Ovary (tissue), 3 donors: ENCODE measurements at regions not wholly inside any gene's neighbourhood (a gene's known extent, or its start where the extent isn't known, plus 50 kb on each side); places are given as distances from the start of the nearest gene placed in this dataset.

Source experiments
- CTCF ChIP-seq, 3 donors: fragments of 450-650 bp in 2 of 3; fragments of 200-600 bp in 1 of 3; IDR thresholded peaks; one replicate each; pipeline versions ENCODE4 v1.5.1 to v1.8.0; 2016 to 2022; ENCODE audit warnings: antibody characterized with exemption in 3 of 3, mild to moderate bottlenecking in 1 of 3
- EP300 ChIP-seq: sonication (generic); formaldehyde crosslinking; IDR thresholded peaks from one replicate; pipeline ENCODE4 v1.6.1; 2017; ENCODE audit warnings: antibody characterized with exemption
- POLR2A ChIP-seq: fragments of 450-650 bp; IDR thresholded peaks from one replicate; pipeline ENCODE4 v1.6.1; 2017; ENCODE audit warnings: antibody characterized with exemption, mild to moderate bottlenecking, moderate library complexity
- donor health status: DM: no; HTN: no; CAD: no.

DNA sequence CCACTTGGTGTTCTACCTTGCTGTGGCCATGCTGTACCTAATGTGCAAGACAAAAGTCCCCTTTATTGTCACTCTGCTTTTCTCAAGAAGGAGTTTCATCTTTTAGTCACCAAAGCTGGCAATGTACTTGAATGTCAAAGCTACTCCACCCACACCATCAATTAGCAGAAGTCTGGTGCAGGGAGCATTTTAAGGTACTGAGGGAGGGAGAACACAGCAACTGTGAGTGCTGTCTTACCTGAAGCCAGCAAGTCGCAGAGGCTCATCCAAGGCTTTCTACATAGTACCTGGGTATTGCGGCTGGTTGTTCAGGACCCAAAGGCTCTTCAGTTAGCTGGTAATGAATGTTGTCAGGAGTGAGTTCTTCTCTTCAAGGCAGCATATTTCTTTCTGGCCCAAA, 820.4 kb downstream of the OTOL1 start:
- TF ChIP-seq CTCF (IDR thresholded peaks at IDR 0.05) (no peak), POLR2A (no peak), EP300 (no peak)
